ENCODE measurements at regions not wholly inside any gene's neighbourhood (a gene's known extent, or its start where the extent isn't known, plus 50 kb on each side); places are given as distances from the start of the nearest gene placed in this dataset.

DNA sequence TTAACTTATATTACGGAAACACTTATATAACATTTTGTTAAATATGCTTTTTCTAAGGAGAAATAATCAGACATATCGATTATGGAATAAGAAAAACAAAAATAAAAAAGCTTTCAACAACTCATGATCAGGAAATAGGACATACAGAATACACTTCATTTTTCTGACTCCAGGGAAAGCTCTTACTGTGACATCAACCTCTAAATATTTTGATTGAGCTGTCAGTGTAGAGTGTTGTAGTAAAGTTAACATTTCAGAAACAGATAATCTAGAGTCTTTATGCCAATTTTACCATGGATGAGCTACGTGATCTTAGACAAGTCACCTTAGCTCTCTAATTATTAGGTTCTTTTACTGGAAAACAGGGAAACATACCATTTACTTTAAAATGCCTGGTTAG lies 218.9 kb upstream of the SORCS1 start:
- TF ChIP-seq SREBF2 (IDR thresholded peaks at IDR 0.05) (no peak), FOSL2 (IDR thresholded peaks at IDR 0.05) (no peak), FOSL2 (CRISPR knock-in tag; IDR thresholded peaks at IDR 0.05) (no peak), REST (IDR thresholded peaks at IDR 0.05) (no peak), CBX2 (IDR thresholded peaks at IDR 0.05; ENCODE audit: borderline replicate concordance, low read depth) (no peak), POLR2A (IDR thresholded peaks at IDR 0.05; ENCODE audit: low read length) (no peak), ESRRA (IDR thresholded peaks at IDR 0.05; ENCODE audit: borderline replicate concordance, low read length) (no peak), MAZ (IDR thresholded peaks at IDR 0.05; ENCODE audit: borderline replicate concordance, low read depth, low read length) (no peak), CBX8 (IDR thresholded peaks at IDR 0.05) (no peak), TP53 (CRISPR knock-in tag; IDR thresholded peaks at IDR 0.05) (no peak)
- TF ChIP-seq, protein P1, sequence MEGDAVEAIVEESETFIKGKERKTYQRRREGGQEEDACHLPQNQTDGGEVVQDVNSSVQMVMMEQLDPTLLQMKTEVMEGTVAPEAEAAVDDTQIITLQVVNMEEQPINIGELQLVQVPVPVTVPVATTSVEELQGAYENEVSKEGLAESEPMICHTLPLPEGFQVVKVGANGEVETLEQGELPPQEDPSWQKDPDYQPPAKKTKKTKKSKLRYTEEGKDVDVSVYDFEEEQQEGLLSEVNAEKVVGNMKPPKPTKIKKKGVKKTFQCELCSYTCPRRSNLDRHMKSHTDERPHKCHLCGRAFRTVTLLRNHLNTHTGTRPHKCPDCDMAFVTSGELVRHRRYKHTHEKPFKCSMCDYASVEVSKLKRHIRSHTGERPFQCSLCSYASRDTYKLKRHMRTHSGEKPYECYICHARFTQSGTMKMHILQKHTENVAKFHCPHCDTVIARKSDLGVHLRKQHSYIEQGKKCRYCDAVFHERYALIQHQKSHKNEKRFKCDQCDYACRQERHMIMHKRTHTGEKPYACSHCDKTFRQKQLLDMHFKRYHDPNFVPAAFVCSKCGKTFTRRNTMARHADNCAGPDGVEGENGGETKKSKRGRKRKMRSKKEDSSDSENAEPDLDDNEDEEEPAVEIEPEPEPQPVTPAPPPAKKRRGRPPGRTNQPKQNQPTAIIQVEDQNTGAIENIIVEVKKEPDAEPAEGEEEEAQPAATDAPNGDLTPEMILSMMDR (IDR thresholded peaks at IDR 0.05), result no peak
- TF ChIP-seq, protein P2, sequence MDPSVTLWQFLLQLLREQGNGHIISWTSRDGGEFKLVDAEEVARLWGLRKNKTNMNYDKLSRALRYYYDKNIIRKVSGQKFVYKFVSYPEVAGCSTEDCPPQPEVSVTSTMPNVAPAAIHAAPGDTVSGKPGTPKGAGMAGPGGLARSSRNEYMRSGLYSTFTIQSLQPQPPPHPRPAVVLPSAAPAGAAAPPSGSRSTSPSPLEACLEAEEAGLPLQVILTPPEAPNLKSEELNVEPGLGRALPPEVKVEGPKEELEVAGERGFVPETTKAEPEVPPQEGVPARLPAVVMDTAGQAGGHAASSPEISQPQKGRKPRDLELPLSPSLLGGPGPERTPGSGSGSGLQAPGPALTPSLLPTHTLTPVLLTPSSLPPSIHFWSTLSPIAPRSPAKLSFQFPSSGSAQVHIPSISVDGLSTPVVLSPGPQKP (IDR thresholded peaks at IDR 0.05; ENCODE audit: low read depth, low read length), result no peak
